Neural cell (in vitro differentiated cells): ENCODE measurements at regions not wholly inside any gene's neighbourhood (a gene's known extent, or its start where the extent isn't known, plus 50 kb on each side); places are given as distances from the start of the nearest gene placed in this dataset.
A peak's percentile ranks its signal among the peaks of the same experiment; 100 is the strongest.

Experiments
- EP300 ChIP-seq: fragments of 450-650 bp; conservative IDR thresholded peaks from 2 replicates; pipeline ENCODE4 v1.6.1; 2014; ENCODE audit warnings: antibody characterized with exemption, mild to moderate bottlenecking, moderate library complexity; ENCODE audit not compliant: poor library complexity, severe bottlenecking
- EZH2 ChIP-seq: fragments of 200-600, 300-800 bp; shearing (Covaris generic), sonication (generic); IDR thresholded peaks from 2 replicates; pipeline ENCODE4 v1.6.1; 2014; ENCODE audit warnings: antibody characterized with exemption, low read length, borderline replicate concordance, mild to moderate bottlenecking; ENCODE audit not compliant: insufficient read depth, poor library complexity, severe bottlenecking
- MXI1 ChIP-seq: fragments of 450-650 bp; conservative IDR thresholded peaks from 2 replicates; pipeline ENCODE4 v1.6.1; 2014; ENCODE audit warnings: antibody characterized with exemption, mild to moderate bottlenecking; ENCODE audit not compliant: poor library complexity, severe bottlenecking
- POLR2AphosphoS5 ChIP-seq: IDR thresholded peaks from 2 replicates; pipeline ENCODE4 v1.6.1; 2012
- RAD21 ChIP-seq: fragments of 450-650 bp; conservative IDR thresholded peaks from 2 replicates; pipeline ENCODE4 v1.6.1; 2014; ENCODE audit warnings: antibody characterized with exemption, mild to moderate bottlenecking, moderate library complexity
- REST ChIP-seq: IDR thresholded peaks from 2 replicates; pipeline ENCODE4 v1.6.1; 2012; ENCODE audit warnings: borderline replicate concordance
- SMC3 ChIP-seq: fragments of 450-650 bp; conservative IDR thresholded peaks from 2 replicates; pipeline ENCODE4 v1.6.1; 2014; ENCODE audit warnings: antibody characterized with exemption, mild to moderate bottlenecking, moderate library complexity; ENCODE audit not compliant: poor library complexity
- TF ChIP-seq, protein P1 (sequence below): fragments of 450-650 bp; IDR thresholded peaks from 2 replicates; pipeline ENCODE4 v1.5.1; 2014; ENCODE audit warnings: antibody characterized with exemption, mild to moderate bottlenecking, moderate library complexity; ENCODE audit not compliant: poor library complexity, severe bottlenecking

DNA sequence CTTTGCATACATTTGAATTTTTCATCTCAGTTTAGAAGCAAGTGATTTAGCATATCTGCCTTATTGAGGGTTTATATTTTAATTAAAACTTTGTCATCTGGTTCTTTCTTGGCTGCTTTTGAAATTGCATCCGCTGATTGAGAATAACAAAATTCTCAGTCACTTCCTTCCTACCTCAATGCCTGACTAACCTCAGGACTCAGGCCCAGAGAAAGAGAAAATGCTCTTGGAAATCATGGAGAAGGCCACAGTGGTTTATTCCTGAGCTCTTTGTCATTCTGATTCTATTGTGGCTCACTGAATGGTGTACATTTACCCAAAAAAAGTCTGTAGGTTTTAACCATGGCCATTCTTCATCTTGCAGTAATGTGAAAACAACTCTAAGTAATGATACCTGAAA lies 533.9 kb downstream of the TBL1XR1 start:
- TF ChIP-seq, protein P1, sequence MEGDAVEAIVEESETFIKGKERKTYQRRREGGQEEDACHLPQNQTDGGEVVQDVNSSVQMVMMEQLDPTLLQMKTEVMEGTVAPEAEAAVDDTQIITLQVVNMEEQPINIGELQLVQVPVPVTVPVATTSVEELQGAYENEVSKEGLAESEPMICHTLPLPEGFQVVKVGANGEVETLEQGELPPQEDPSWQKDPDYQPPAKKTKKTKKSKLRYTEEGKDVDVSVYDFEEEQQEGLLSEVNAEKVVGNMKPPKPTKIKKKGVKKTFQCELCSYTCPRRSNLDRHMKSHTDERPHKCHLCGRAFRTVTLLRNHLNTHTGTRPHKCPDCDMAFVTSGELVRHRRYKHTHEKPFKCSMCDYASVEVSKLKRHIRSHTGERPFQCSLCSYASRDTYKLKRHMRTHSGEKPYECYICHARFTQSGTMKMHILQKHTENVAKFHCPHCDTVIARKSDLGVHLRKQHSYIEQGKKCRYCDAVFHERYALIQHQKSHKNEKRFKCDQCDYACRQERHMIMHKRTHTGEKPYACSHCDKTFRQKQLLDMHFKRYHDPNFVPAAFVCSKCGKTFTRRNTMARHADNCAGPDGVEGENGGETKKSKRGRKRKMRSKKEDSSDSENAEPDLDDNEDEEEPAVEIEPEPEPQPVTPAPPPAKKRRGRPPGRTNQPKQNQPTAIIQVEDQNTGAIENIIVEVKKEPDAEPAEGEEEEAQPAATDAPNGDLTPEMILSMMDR: no peak
- TF ChIP-seq RAD21 (no peak), POLR2AphosphoS5 (no peak), SMC3 (no peak), MXI1 (no peak), REST (peak; percentile 2), EP300 (no peak), EZH2 (no peak)
